Transverse colon (tissue), 3 donors: ENCODE measurements at regions not wholly inside any gene's neighbourhood (a gene's known extent, or its start where the extent isn't known, plus 50 kb on each side); places are given as distances from the start of the nearest gene placed in this dataset.

Experiments used
- CTCF ChIP-seq, 5 experiments: fragments of 200-600 bp in 3 of 5; fragments of 450-650 bp in 2 of 5; sonication (generic) in 3 of 5; IDR thresholded peaks; 1 replicate in 2 of 5; 2 replicates in 3 of 5; pipeline ENCODE4 v1.5.1; 2016 to 2017; ENCODE audit warnings: antibody characterized with exemption in 5 of 5, inconsistent platforms in 3 of 5, mild to moderate bottlenecking in 2 of 5, moderate library complexity in 1 of 5
- EP300 ChIP-seq: sonication (generic); formaldehyde crosslinking; IDR thresholded peaks from one replicate; pipeline ENCODE4 v1.6.1; 2017; ENCODE audit warnings: antibody characterized with exemption, low read depth

- no peak for TF ChIP-seq EP300
- TF ChIP-seq CTCF (IDR thresholded peaks at IDR 0.05), result no peak
Observed at GRCh38 chr6:106796781-106797180, 167.4 kb downstream of the QRSL1 start.
